BE2C (cell line): ENCODE measurements at regions not wholly inside any gene's neighbourhood (a gene's known extent, or its start where the extent isn't known, plus 50 kb on each side); places are given as distances from the start of the nearest gene placed in this dataset.

ENCODE experiments used
- DNase-seq: peaks from one replicate; pipeline ENCODE4 v3.0.0-alpha.2; 2020
- H3K27me3 ChIP-seq: fragments of 250-450 bp; sonication (Bioruptor Pico); 2 replicates; pipeline ENCODE4 v1.5.1; 2020; ENCODE audit warnings: mild to moderate bottlenecking
- H3K36me3 ChIP-seq: fragments of 250-450 bp; sonication (Bioruptor Pico); 2 replicates; pipeline ENCODE4 v1.5.1; 2020; ENCODE audit warnings: mild to moderate bottlenecking
- H3K4me1 ChIP-seq: fragments of 250-450 bp; sonication (Bioruptor Pico); 2 replicates; pipeline ENCODE4 v1.5.1; 2020
- H3K4me3 ChIP-seq: 2 replicates; pipeline ENCODE4 v1.5.1; 2011; ENCODE audit warnings: low read depth, low read length
- H3K9me3 ChIP-seq: fragments of 250-450 bp; sonication (Bioruptor Pico); 2 replicates; pipeline ENCODE4 v1.5.1; 2020
- CTCF ChIP-seq: IDR thresholded peaks from 2 replicates; pipeline ENCODE4 v1.5.1; 2012; ENCODE audit warnings: mild to moderate bottlenecking, low read depth, low read length

- H3K4me1 ChIP-seq = no peaks in the 10 kb centered on the region
- no peaks in the 10 kb centered on the region for H3K36me3 ChIP-seq
- H3K4me3 ChIP-seq = no peak overlapping the region
- H3K27me3 ChIP-seq = no peaks in the 10 kb centered on the region
- no peak for DNase-seq
- no peaks in the 10 kb centered on the region for H3K9me3 ChIP-seq
- no peak for TF ChIP-seq CTCF
Measured at GRCh38 chr18:79616651-79617510, 62.7 kb upstream of the CTDP1 start.

GRCh38 chr18:79617511-79618500 is 61.8 kb upstream of the CTDP1 start:
- no peak overlapping the region for H3K4me3 ChIP-seq
- H3K36me3 ChIP-seq = no peaks in the 10 kb centered on the region
- no peak for DNase-seq
- H3K27me3 ChIP-seq = no peaks in the 10 kb centered on the region
- no peaks in the 10 kb centered on the region for H3K9me3 ChIP-seq
- no peak for TF ChIP-seq CTCF
- no peaks in the 10 kb centered on the region for H3K4me1 ChIP-seq

DNA sequence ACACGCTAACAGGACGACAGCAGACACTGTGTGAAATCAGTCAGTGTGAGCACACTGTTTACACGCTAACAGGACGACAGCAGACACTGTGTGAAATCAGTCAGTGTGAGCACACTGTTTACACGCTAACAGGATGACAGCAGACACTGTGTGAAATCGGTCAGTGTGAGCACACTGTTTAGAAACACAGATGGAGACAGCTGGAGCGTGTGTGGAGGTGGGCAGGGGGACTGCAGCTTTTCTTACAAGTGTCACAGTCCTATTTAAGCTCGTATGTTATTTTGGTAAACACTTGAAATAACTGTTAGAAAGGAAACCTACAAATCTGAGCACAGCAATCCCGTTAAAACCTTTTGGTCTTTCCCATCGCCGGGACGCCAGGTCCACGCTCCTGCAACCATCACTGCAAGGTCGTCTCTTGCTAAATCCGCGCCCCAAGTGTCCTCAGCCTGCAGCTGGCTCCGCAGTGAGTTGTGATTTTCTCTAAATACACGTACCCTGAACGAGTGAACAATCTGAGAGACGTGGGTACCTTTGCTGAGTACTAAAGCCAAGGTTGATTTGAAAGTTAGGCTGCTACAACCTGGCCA is 58.9 kb upstream of the CTDP1 start:
- no peak for TF ChIP-seq CTCF
- DNase-seq = no peak
- no peaks in the 10 kb centered on the region for H3K4me1 ChIP-seq
- H3K4me3 ChIP-seq = no peak overlapping the region
- H3K9me3 ChIP-seq = no peaks in the 10 kb centered on the region
- no peaks in the 10 kb centered on the region for H3K36me3 ChIP-seq
- H3K27me3 ChIP-seq = no peaks in the 10 kb centered on the region

GRCh38 chr18:79621501-79621900 is 58.1 kb upstream of the CTDP1 start:
- no peak for DNase-seq
- no peaks in the 10 kb centered on the region for H3K9me3 ChIP-seq
- TF ChIP-seq CTCF = no peak
- H3K36me3 ChIP-seq = no peaks in the 10 kb centered on the region
- no peaks in the 10 kb centered on the region for H3K27me3 ChIP-seq
- no peak overlapping the region for H3K4me3 ChIP-seq
- no peaks in the 10 kb centered on the region for H3K4me1 ChIP-seq

DNA sequence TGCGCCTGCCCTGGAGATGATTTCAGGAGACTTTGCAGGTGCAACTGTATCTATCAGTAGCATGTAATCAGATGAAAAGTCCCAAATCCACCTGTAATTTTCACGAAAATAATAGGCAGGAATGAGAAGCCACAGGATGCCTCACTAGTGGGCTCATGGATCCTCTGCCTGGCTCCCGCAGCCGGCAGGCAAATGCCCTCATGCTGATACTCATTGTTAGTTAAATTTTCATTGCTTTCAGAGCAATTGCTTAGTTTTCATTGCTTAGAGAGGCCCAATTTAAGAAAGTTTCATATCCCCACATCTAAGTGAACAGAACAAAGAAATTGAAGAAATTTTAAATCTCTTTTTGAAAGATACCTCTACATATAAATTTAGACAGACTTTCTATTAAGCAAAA is 57.6 kb upstream of the CTDP1 start:
- Histone ChIP-seq H3K4me3 (no peak overlapping the region), H3K4me1 (no peaks in the 10 kb centered on the region), H3K27me3 (no peaks in the 10 kb centered on the region), H3K36me3 (no peaks in the 10 kb centered on the region), H3K9me3 (no peaks in the 10 kb centered on the region)
- DNase-seq = no peak
- no peak for TF ChIP-seq CTCF
